ENCODE measurements at regions not wholly inside any gene's neighbourhood (a gene's known extent, or its start where the extent isn't known, plus 50 kb on each side); places are given as distances from the start of the nearest gene placed in this dataset.

DNA sequence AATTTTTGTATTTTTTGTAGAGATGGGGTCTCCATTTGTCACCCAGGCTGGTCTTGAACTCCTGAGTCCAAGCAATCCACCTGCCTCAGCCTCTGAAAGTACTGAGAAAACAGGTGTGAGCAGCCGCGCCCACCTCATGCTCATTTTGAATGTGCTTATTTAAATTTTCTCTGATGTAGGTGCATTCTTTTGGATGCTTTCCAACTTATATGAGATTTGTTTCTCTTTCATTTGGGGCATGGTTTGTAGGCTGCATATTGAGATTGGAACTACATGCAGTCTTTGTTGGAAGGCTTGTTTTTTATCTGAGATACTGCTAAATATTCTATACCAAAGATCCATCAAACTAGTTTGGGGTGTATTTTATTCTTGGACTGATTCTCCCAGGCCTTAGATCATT lies 81.0 kb upstream of the IVNS1ABP start:
- no peak for ATAC-seq
- no peak overlapping the region for H3K4me2 ChIP-seq (ENCODE audit: low read depth, low read length)
- no TSS peak for BruUV-seq (replicated peaks)
- no peaks in the 10 kb centered on the region for H3K9me3 ChIP-seq (ENCODE audit: low read length)
- no peak for TF ChIP-seq ZNF737 (CRISPR knock-in tag; IDR thresholded peaks at IDR 0.05; ENCODE audit: borderline replicate concordance)
- TF ChIP-seq, protein P1, sequence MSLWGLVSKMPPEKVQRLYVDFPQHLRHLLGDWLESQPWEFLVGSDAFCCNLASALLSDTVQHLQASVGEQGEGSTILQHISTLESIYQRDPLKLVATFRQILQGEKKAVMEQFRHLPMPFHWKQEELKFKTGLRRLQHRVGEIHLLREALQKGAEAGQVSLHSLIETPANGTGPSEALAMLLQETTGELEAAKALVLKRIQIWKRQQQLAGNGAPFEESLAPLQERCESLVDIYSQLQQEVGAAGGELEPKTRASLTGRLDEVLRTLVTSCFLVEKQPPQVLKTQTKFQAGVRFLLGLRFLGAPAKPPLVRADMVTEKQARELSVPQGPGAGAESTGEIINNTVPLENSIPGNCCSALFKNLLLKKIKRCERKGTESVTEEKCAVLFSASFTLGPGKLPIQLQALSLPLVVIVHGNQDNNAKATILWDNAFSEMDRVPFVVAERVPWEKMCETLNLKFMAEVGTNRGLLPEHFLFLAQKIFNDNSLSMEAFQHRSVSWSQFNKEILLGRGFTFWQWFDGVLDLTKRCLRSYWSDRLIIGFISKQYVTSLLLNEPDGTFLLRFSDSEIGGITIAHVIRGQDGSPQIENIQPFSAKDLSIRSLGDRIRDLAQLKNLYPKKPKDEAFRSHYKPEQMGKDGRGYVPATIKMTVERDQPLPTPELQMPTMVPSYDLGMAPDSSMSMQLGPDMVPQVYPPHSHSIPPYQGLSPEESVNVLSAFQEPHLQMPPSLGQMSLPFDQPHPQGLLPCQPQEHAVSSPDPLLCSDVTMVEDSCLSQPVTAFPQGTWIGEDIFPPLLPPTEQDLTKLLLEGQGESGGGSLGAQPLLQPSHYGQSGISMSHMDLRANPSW (CRISPR knock-in tag; IDR thresholded peaks at IDR 0.05; ENCODE audit: borderline replicate concordance), result no peak
- TF ChIP-seq, protein P2, sequence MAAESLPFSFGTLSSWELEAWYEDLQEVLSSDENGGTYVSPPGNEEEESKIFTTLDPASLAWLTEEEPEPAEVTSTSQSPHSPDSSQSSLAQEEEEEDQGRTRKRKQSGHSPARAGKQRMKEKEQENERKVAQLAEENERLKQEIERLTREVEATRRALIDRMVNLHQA (CRISPR knock-in tag; IDR thresholded peaks at IDR 0.05), result no peak
- no peak for TF ChIP-seq RARA (CRISPR knock-in tag; IDR thresholded peaks at IDR 0.05)
- no peak for TF ChIP-seq FOXK1 (CRISPR knock-in tag; IDR thresholded peaks at IDR 0.05; ENCODE audit: borderline replicate concordance, low read depth)
- no peak for TF ChIP-seq TEAD3 (CRISPR knock-in tag; optimal IDR thresholded peaks at IDR 0.05; ENCODE audit: borderline replicate concordance)
- TF ChIP-seq ZMYM2 (CRISPR knock-in tag; IDR thresholded peaks at IDR 0.05), result no peak
- no peak for FAIRE-seq
- no peak overlapping the region for H3K4me3 ChIP-seq (replicated peaks in 1 of 3; ENCODE audit: insufficient read depth in 1 of 3, low read depth in 2 of 3, low read length in 3 of 3)
- no peak overlapping the region for H2AFZ ChIP-seq (ENCODE audit: low read length)
- no peak for DNase-seq (ENCODE audit: low spot score)
- no peak overlapping the region for H3K27ac ChIP-seq (ENCODE audit: extremely low read length, insufficient read depth, low read length)
- H4K20me1 ChIP-seq (ENCODE audit: insufficient read depth, low read length), result no peaks in the 10 kb centered on the region
- peaks cover 20% of the 10 kb centered on the region; the same call in 1 of the 2 replicates for H3K4me1 ChIP-seq (ENCODE audit: insufficient read depth, low read length)
- WGBS (ENCODE audit: low lambda C conversion rate), result 100% methylated on average over 2 of the region's 2 CpGs
- intact Hi-C loops (cut with micrococcal nuclease; ENCODE audit: unreplicated experiment) (no loop called here), in situ Hi-C loops (cut with HindIII; ENCODE audit: extremely low pct_ligation_motif_present, low pct_unique_long_range_greater_than_20kb) (no loop called here)
- ChIA-PET CTCF (ENCODE audit: low intra/inter-chr PET ratio, low total read pairs) (no interaction called here), POLR2A (no interaction called here)
- peaks cover 1 to 7% of the 10 kb centered on the region in 2 experiments; a peak in 3 of 5 replicates for H3K27me3 ChIP-seq (ENCODE audit: control insufficient read depth in 1 of 2, insufficient read depth in 2 of 2, low read length in 2 of 2)
- no peaks in the 10 kb centered on the region for H3K79me2 ChIP-seq (ENCODE audit: insufficient read depth, low read length)
- H3K9ac ChIP-seq (ENCODE audit: insufficient read depth, low read depth, low read length), result no peak overlapping the region
- no peaks in the 10 kb centered on the region for H3K36me3 ChIP-seq (replicated peaks in 1 of 2; ENCODE audit: control insufficient read depth in 1 of 2, insufficient read depth in 2 of 2, low read length in 2 of 2)
